H1 (cell line): ENCODE measurements at regions not wholly inside any gene's neighbourhood (a gene's known extent, or its start where the extent isn't known, plus 50 kb on each side); places are given as distances from the start of the nearest gene placed in this dataset.

Source experiments
- CTCF ChIA-PET: fragments of 300-600 bp; sonication (Branson Sonifier 250); formaldehyde crosslinking; loops from one replicate; lab custom pipeline; 2021; ENCODE audit not compliant: partially characterized antibody; lab: Charles Lee
- POLR2A ChIA-PET: fragments of 300-600 bp; sonication (Branson Sonifier 250); formaldehyde crosslinking; loops from one replicate; lab custom pipeline; 2021; ENCODE audit warnings: inconsistent platforms; ENCODE audit not compliant: partially characterized antibody; lab: Charles Lee
- DNase-seq, 2 experiments: peaks; one replicate each; pipeline versions ENCODE4 v3.0.0 to v3.0.0-alpha.2; 2010 to 2022; ENCODE audit warnings: low spot score in 2 of 2, low read depth in 1 of 2, mixed read lengths in 1 of 2
- FAIRE-seq: peaks from 2 replicates; lab custom pipeline; 2011; peaks lifted over from hg19 to GRCh38; lab: Jason Lieb, UNC
- H2AFZ ChIP-seq: 2 replicates; pipeline ENCODE4 v1.8.1; 2012; ENCODE audit warnings: low read length, inconsistent platforms
- H2AK5ac ChIP-seq: 2 replicates; pipeline ENCODE4 v1.6.1; 2013; ENCODE audit warnings: low read depth, low read length
- H2BK120ac ChIP-seq: replicated peaks from 2 replicates; pipeline ENCODE3; 2013; ENCODE audit warnings: low read depth, low read length, inconsistent platforms
- H2BK12ac ChIP-seq: 2 replicates; pipeline ENCODE4 v1.6.1; 2013; ENCODE audit warnings: low read depth, low read length
- H2BK15ac ChIP-seq: 2 replicates; pipeline ENCODE4 v1.6.1; 2013; ENCODE audit warnings: low read length
- H2BK20ac ChIP-seq: 2 replicates; pipeline ENCODE4 v1.6.1; 2013; ENCODE audit warnings: low read length
- H2BK5ac ChIP-seq: 2 replicates; pipeline ENCODE4 v1.6.1; 2013; ENCODE audit warnings: low read depth, low read length
- H3K14ac ChIP-seq: 2 replicates; pipeline ENCODE4 v1.6.1; 2013; ENCODE audit warnings: inconsistent platforms; ENCODE audit not compliant: insufficient read length
- H3K18ac ChIP-seq: 2 replicates; pipeline ENCODE4 v1.6.1; 2013; ENCODE audit warnings: low read length; ENCODE audit errors: extremely low read depth
- H3K23ac ChIP-seq: 2 replicates; pipeline ENCODE4 v1.6.1; 2013; ENCODE audit warnings: inconsistent platforms; ENCODE audit not compliant: insufficient read length
- H3K23me2 ChIP-seq: 2 replicates; pipeline ENCODE4 v1.6.1; 2013; ENCODE audit warnings: low read depth, low read length
- H3K27ac ChIP-seq: 2 replicates; pipeline ENCODE4 v1.6.1; 2011; ENCODE audit warnings: low read depth, low read length, inconsistent platforms
- H3K27me3 ChIP-seq, 4 experiments: replicated peaks in 1 of 4; 1 replicate in 1 of 4; 2 replicates in 3 of 4; pipeline versions ENCODE4 v1.6.1 to v1.8.1; 2011 to 2013; ENCODE audit warnings: low read length in 3 of 4, mild to moderate bottlenecking in 3 of 4, inconsistent platforms in 2 of 4, mixed read lengths in 2 of 4, moderate library complexity in 1 of 4; ENCODE audit not compliant: control insufficient read depth in 3 of 4, insufficient read depth in 3 of 4; ENCODE audit errors: extremely low read depth in 1 of 4
- H3K36me3 ChIP-seq, 4 experiments: 2 replicates each; pipeline versions ENCODE4 v1.6.1 to v1.8.1; 2011 to 2013; ENCODE audit warnings: mild to moderate bottlenecking in 4 of 4, low read length in 3 of 4, moderate library complexity in 2 of 4, control low read depth in 1 of 4, inconsistent platforms in 1 of 4; ENCODE audit not compliant: insufficient read depth in 4 of 4, control insufficient read depth in 2 of 4
- H3K4ac ChIP-seq: replicated peaks from 2 replicates; pipeline ENCODE3; 2013; ENCODE audit warnings: low read length, low read depth, mixed read lengths, inconsistent platforms; ENCODE audit not compliant: insufficient read length
- H3K4me1 ChIP-seq, 4 experiments: replicated peaks in 1 of 4; 1 replicate in 1 of 4; 2 replicates in 3 of 4; pipeline versions ENCODE4 v1.6.1 to v1.8.1; 2011 to 2013; ENCODE audit warnings: low read length in 3 of 4, inconsistent platforms in 2 of 4, mixed read lengths in 1 of 4; ENCODE audit not compliant: insufficient read depth in 4 of 4, control insufficient read depth in 3 of 4
- H3K4me2 ChIP-seq, 2 experiments: 2 replicates each; pipeline versions ENCODE4 v1.6.1 to v1.8.1; 2011 to 2013; ENCODE audit warnings: low read depth in 2 of 2, low read length in 2 of 2, control low read depth in 1 of 2, inconsistent platforms in 1 of 2, mild to moderate bottlenecking in 1 of 2; ENCODE audit not compliant: insufficient read depth in 1 of 2
- H3K4me3 ChIP-seq, 4 experiments: fragments of 200-600, 300-600 bp in 1 of 4; sonication (generic), shearing (Covaris generic), sonication (Bioruptor Twin) in 1 of 4; 2 replicates each; pipeline versions ENCODE4 v1.5.1 to v1.8.1; 2011 to 2016; ENCODE audit warnings: low read length in 4 of 4, low read depth in 3 of 4, control low read depth in 2 of 4, inconsistent platforms in 2 of 4, mild to moderate bottlenecking in 2 of 4, mixed read lengths in 1 of 4, moderate library complexity in 1 of 4; ENCODE audit not compliant: insufficient read depth in 2 of 4; ENCODE audit errors: extremely low read depth in 1 of 4
- H3K56ac ChIP-seq: replicated peaks from 2 replicates; pipeline ENCODE3; 2013; ENCODE audit warnings: low read depth, mild to moderate bottlenecking, mixed read lengths, low read length, inconsistent platforms; ENCODE audit not compliant: insufficient read length
- H3K79me1 ChIP-seq: 2 replicates; pipeline ENCODE4 v1.6.1; 2013; ENCODE audit warnings: low read depth, low read length, control low read depth
- H3K79me2 ChIP-seq, 2 experiments: 2 replicates each; pipeline versions ENCODE4 v1.6.1 to v1.8.1; 2012 to 2013; ENCODE audit warnings: low read length in 2 of 2, mild to moderate bottlenecking in 2 of 2, inconsistent platforms in 1 of 2; ENCODE audit not compliant: insufficient read depth in 2 of 2, control insufficient read depth in 1 of 2
- H3K9ac ChIP-seq, 4 experiments: replicated peaks in 1 of 4; 1 replicate in 1 of 4; 2 replicates in 3 of 4; pipeline versions ENCODE4 v1.6.1 to v1.8.1; 2011 to 2013; ENCODE audit warnings: low read depth in 3 of 4, low read length in 3 of 4, control low read depth in 2 of 4, mild to moderate bottlenecking in 2 of 4, moderate library complexity in 2 of 4, inconsistent platforms in 1 of 4; ENCODE audit errors: extremely low read depth in 1 of 4
- H3K9me3 ChIP-seq, 2 experiments: 2 replicates each; pipeline versions ENCODE4 v1.6.1 to v1.8.1; 2012 to 2013; ENCODE audit warnings: mild to moderate bottlenecking in 2 of 2, moderate library complexity in 2 of 2, control low read depth in 1 of 2, inconsistent platforms in 1 of 2, low read depth in 1 of 2, low read length in 1 of 2, mixed read lengths in 1 of 2; ENCODE audit not compliant: insufficient read depth in 2 of 2
- H4K20me1 ChIP-seq, 2 experiments: replicated peaks in 1 of 2; 2 replicates each; pipeline versions ENCODE3 to v1.8.1; 2011 to 2013; ENCODE audit warnings: inconsistent platforms in 2 of 2, low read length in 2 of 2, mild to moderate bottlenecking in 1 of 2; ENCODE audit not compliant: insufficient read depth in 2 of 2, control insufficient read depth in 1 of 2
- H4K5ac ChIP-seq: 2 replicates; pipeline ENCODE4 v1.6.1; 2013; ENCODE audit warnings: low read length, low read depth, mixed read lengths, inconsistent platforms; ENCODE audit not compliant: insufficient read length
- H4K8ac ChIP-seq: 2 replicates; pipeline ENCODE4 v1.8.0; 2013; ENCODE audit warnings: mild to moderate bottlenecking, moderate library complexity, low read length, inconsistent platforms; ENCODE audit not compliant: insufficient read depth; ENCODE audit errors: extremely low read depth
- H4K91ac ChIP-seq: replicated peaks from 2 replicates; pipeline ENCODE3; 2013; ENCODE audit warnings: low read length, mixed read lengths, inconsistent platforms; ENCODE audit not compliant: insufficient read length
- RBBP5 ChIP-seq: IDR thresholded peaks from 2 replicates; pipeline ENCODE4 v1.7.1; 2012; ENCODE audit warnings: low read depth, mild to moderate bottlenecking, inconsistent platforms, low read length, moderate library complexity, borderline replicate concordance
- SP1 ChIP-seq: IDR thresholded peaks from 2 replicates; pipeline ENCODE4 v1.6.1; 2011; ENCODE audit warnings: low read depth, low read length
- WGBS, 2 experiments: shearing (Covaris generic) in 1 of 2; methylation state at CpG; one replicate each; pipeline versions ENCODE4 v1.1.6 to v1.1.7; 2013 to 2015; ENCODE audit warnings: low lambda C conversion rate in 2 of 2, mixed read lengths in 2 of 2, inconsistent platforms in 1 of 2, low coverage in 1 of 2, missing lambda C conversion rate in 1 of 2; ENCODE audit not compliant: insufficient replicate concordance in 2 of 2, insufficient coverage in 1 of 2, insufficient read length in 1 of 2; ENCODE audit errors: extremely low coverage in 1 of 2, missing lambda C conversion rate in 1 of 2; 5-methylcytosine and 5-hydroxymethylcytosine counted together

DNA sequence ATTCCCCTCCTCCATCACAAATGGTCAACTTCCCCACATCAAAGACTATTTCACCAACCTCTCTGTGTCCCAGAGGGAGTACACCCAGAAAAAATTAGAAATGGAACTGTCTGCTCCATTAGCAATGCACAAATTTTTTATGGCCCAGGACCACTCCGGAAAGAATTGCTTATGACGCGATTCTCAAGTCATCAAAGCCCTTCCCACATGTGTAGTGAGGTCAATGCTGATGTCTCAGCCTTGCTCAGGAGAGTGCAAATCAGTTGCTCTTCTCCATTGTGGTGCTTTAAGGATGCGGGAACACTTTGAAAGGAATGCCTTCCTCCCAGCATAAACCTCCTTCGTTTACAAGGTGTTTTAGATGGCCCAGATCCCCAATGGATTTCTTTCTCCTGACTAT is 518.3 kb downstream of the PPARGC1A start:
- ChIA-PET POLR2A (no interaction called here), CTCF (no interaction called here)
- Histone ChIP-seq H2BK20ac (no peak overlapping the region), H4K8ac (no peak overlapping the region), H3K36me3 (no peaks in the 10 kb centered on the region), H2BK12ac (no peak overlapping the region), H4K91ac (no peak overlapping the region), H3K23me2 (no peaks in the 10 kb centered on the region), H3K23ac (no peak overlapping the region), H2AK5ac (no peak overlapping the region), H3K4ac (no peak overlapping the region), H3K4me3 (no peak overlapping the region), H3K9ac (no peak overlapping the region), H4K20me1 (no peaks in the 10 kb centered on the region), H2BK15ac (no peak overlapping the region), H3K27ac (no peak overlapping the region), H2BK5ac (no peak overlapping the region), H3K27me3 (no peaks in the 10 kb centered on the region), H3K4me2 (no peak overlapping the region), H3K9me3 (no peaks in the 10 kb centered on the region), H3K79me1 (no peaks in the 10 kb centered on the region), H3K4me1 (peaks cover 0 to 6% (median 1%) of the 10 kb centered on the region in 4 experiments; a peak in 3 of 7 replicates), H3K79me2 (no peaks in the 10 kb centered on the region), H3K18ac (no peak overlapping the region), H3K56ac (no peak overlapping the region), H2AFZ (no peak overlapping the region), H4K5ac (no peak overlapping the region), H2BK120ac (no peak overlapping the region), H3K14ac (no peak overlapping the region)
- WGBS, 2 experiments = 89% methylated on average over 5 of the region's 5 CpGs; no CpG with 5 or more reads in 1 of the 2 experiments
- TF ChIP-seq SP1 = no peak
- no peak for TF ChIP-seq RBBP5
- FAIRE-seq = no peak
- DNase-seq = no peak
